Endodermal cell (in vitro differentiated cells): ENCODE measurements at regions not wholly inside any gene's neighbourhood (a gene's known extent, or its start where the extent isn't known, plus 50 kb on each side); places are given as distances from the start of the nearest gene placed in this dataset.
"Not testable (repeated sequence)": the region's sequence is repeated elsewhere in the genome, so short reads cannot be mapped to it uniquely, and the experiment has no call there.

Experiments
- DNase-seq: peaks from one replicate; pipeline ENCODE4 v3.0.0-alpha.2; 2017
- H3K27ac ChIP-seq: 2 replicates; pipeline ENCODE4 v1.5.1; 2013; ENCODE audit warnings: mild to moderate bottlenecking, low read depth, low read length, moderate library complexity
- H3K27me3 ChIP-seq: 2 replicates; pipeline ENCODE4 v1.6.1; 2013; ENCODE audit warnings: mild to moderate bottlenecking, low read length, moderate library complexity; ENCODE audit not compliant: insufficient read depth, control insufficient read depth, poor library complexity, severe bottlenecking
- H3K36me3 ChIP-seq: 2 replicates; pipeline ENCODE4 v1.7.0; 2013; ENCODE audit warnings: mild to moderate bottlenecking, low read length, moderate library complexity; ENCODE audit not compliant: control insufficient read depth, insufficient read depth
- H3K4me1 ChIP-seq: one replicate; pipeline ENCODE4 v1.7.0; 2013; ENCODE audit warnings: low read length; ENCODE audit not compliant: control insufficient read depth, insufficient read depth
- H3K4me3 ChIP-seq: 2 replicates; pipeline ENCODE4 v1.5.1; 2013; ENCODE audit warnings: mild to moderate bottlenecking, low read length, moderate library complexity
- H3K9ac ChIP-seq: 2 replicates; pipeline ENCODE4 v1.6.1; 2013; ENCODE audit warnings: mild to moderate bottlenecking, low read length, moderate library complexity; ENCODE audit not compliant: poor library complexity, severe bottlenecking; ENCODE audit errors: extremely low read depth
- H3K9me3 ChIP-seq: 2 replicates; pipeline ENCODE4 v1.6.1; 2013; ENCODE audit warnings: mild to moderate bottlenecking, low read length, moderate library complexity; ENCODE audit not compliant: control insufficient read depth
- H3K27ac Mint-ChIP-seq: 2 replicates; pipeline ENCODE4 v1.8.0; 2020; ENCODE audit warnings: mixed read lengths
- H3K27me3 Mint-ChIP-seq: 2 replicates; pipeline ENCODE4 v1.8.0; 2021; ENCODE audit warnings: mild to moderate bottlenecking, mixed read lengths; ENCODE audit not compliant: insufficient read depth
- H3K36me3 Mint-ChIP-seq: 2 replicates; pipeline ENCODE4 v1.8.0; 2020; ENCODE audit warnings: low read depth, mixed read lengths
- H3K4me1 Mint-ChIP-seq: 2 replicates; pipeline ENCODE4 v1.8.0; 2020; ENCODE audit warnings: mixed read lengths
- H3K4me3 Mint-ChIP-seq: 2 replicates; pipeline ENCODE4 v1.8.0; 2020; ENCODE audit warnings: mild to moderate bottlenecking, moderate library complexity, mixed read lengths
- H3K9me3 Mint-ChIP-seq: 2 replicates; pipeline ENCODE4 v1.8.0; 2020; ENCODE audit warnings: mild to moderate bottlenecking, mixed read lengths
- CTCF ChIP-seq: fragments of 200-600 bp; sonication (generic); conservative IDR thresholded peaks from 2 replicates; pipeline ENCODE4 v1.5.0; 2021; ENCODE audit warnings: antibody characterized with exemption, mild to moderate bottlenecking
- WGBS, 2 experiments: methylation state at CpG; one replicate each; pipeline versions ENCODE4 v1.1.5 to v1.1.7; 2013; ENCODE audit warnings: missing lambda C conversion rate in 2 of 2, mixed read lengths in 1 of 2; ENCODE audit not compliant: insufficient coverage in 1 of 2, insufficient read length in 1 of 2; 5-methylcytosine and 5-hydroxymethylcytosine counted together

- Histone ChIP-seq H3K9ac (no peak overlapping the region), H3K9me3 (no peaks in the 10 kb centered on the region), H3K36me3 (no peaks in the 10 kb centered on the region), H3K27me3 (no peaks in the 10 kb centered on the region), H3K4me1 (no peaks in the 10 kb centered on the region), H3K4me3 (no peak overlapping the region), H3K27ac (no peak overlapping the region)
- Mint-ChIP-seq H3K27me3 (no peaks in the 10 kb centered on the region), H3K4me1 (no peaks in the 10 kb centered on the region), H3K4me3 (no peak overlapping the region), H3K36me3 (no peaks in the 10 kb centered on the region), H3K9me3 (no peaks in the 10 kb centered on the region), H3K27ac (no peak overlapping the region)
- DNase-seq = no peak
- 93% methylated on average over 5 of the region's 5 CpGs for WGBS, 2 experiments
- no peak for TF ChIP-seq CTCF
Observed at GRCh38 chr2:146385031-146385430, 1459.8 kb upstream of the ACVR2A start.

DNA sequence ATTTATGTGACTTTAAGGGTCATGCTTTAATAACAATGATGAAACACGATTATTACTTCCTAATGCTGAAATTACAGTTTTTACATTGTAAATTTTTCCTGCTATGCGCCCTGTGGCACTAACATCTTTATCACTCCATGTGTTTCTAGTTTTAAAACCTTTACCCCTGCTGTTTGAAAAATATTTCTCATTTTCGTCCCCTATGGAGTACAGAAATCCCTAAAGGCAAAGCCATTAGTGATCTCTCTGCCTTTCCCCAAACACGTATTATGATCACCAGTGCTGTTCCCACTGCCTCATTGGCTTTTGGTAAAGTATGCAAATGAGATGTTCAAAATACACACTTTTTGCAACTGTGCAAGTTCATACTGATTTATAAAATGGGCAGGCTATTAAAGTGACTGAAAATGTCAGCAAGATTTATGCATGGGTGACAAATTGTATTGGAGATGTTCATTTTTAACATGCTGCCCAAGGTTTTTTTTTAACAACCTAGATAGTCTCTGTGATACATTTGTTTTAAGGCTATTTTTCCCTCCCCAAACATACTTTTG lies 1468.2 kb upstream of the ACVR2A start:
- H3K36me3 Mint-ChIP-seq = no peaks in the 10 kb centered on the region
- Histone ChIP-seq H3K9ac (no peak overlapping the region), H3K9me3 (no peaks in the 10 kb centered on the region), H3K27me3 (no peaks in the 10 kb centered on the region), H3K36me3 (no peaks in the 10 kb centered on the region), H3K27ac (no peak overlapping the region), H3K4me1 (no peaks in the 10 kb centered on the region), H3K4me3 (no peak overlapping the region)
- TF ChIP-seq CTCF = no peak
- no peaks in the 10 kb centered on the region for H3K27me3 Mint-ChIP-seq
- DNase-seq = no peak
- H3K4me1 Mint-ChIP-seq = no peaks in the 10 kb centered on the region
- H3K27ac Mint-ChIP-seq = no peak overlapping the region
- no peak overlapping the region for H3K4me3 Mint-ChIP-seq
- H3K9me3 Mint-ChIP-seq = peaks cover 6% of the 10 kb centered on the region
- 90 to 92% methylated on average over 2 to 4 of the region's 4 CpGs for WGBS, 2 experiments

- Mint-ChIP-seq H3K27me3 (no peaks in the 10 kb centered on the region), H3K27ac (no peak overlapping the region), H3K4me3 (no peak overlapping the region), H3K36me3 (no peaks in the 10 kb centered on the region), H3K4me1 (no peaks in the 10 kb centered on the region), H3K9me3 (peaks cover 16% of the 10 kb centered on the region)
- TF ChIP-seq CTCF = no peak
- H3K27me3 ChIP-seq = no peaks in the 10 kb centered on the region
- no peak overlapping the region for H3K4me3 ChIP-seq
- no peaks in the 10 kb centered on the region for H3K36me3 ChIP-seq
- no peak for DNase-seq
- H3K4me1 ChIP-seq = no peaks in the 10 kb centered on the region
- H3K9me3 ChIP-seq = no peaks in the 10 kb centered on the region
- no peak overlapping the region for H3K27ac ChIP-seq
- H3K9ac ChIP-seq = no peak overlapping the region
- 91% methylated on average over 1 of the region's 1 CpG; no CpG with 5 or more reads in 1 of the 2 experiments for WGBS, 2 experiments
Observed at GRCh38 chr2:146374505-146374904, 1470.3 kb upstream of the ACVR2A start.

GRCh38 chr2:146371364-146371763 lies 1473.5 kb upstream of the ACVR2A start:
- H3K36me3 ChIP-seq, H3K27ac ChIP-seq, H3K4me1 ChIP-seq, H3K4me3 ChIP-seq, H3K27me3 ChIP-seq, DNase-seq, H3K27me3 Mint-ChIP-seq, H3K9me3 ChIP-seq, H3K36me3 Mint-ChIP-seq, H3K4me1 Mint-ChIP-seq, H3K9ac ChIP-seq, H3K4me3 Mint-ChIP-seq, H3K27ac Mint-ChIP-seq: not testable (repeated sequence)
- peaks cover 16% of the 10 kb centered on the region for H3K9me3 Mint-ChIP-seq
- whole genome bisulfite sequencing, 2 experiments = 92% methylated on average over 1 of the region's 1 CpG; no CpG with 5 or more reads in 1 of the 2 experiments
